Esophagus (tissue), 2 donors: ENCODE measurements at regions not wholly inside any gene's neighbourhood (a gene's known extent, or its start where the extent isn't known, plus 50 kb on each side); places are given as distances from the start of the nearest gene placed in this dataset.

Experiments
- H3K27ac ChIP-seq, 2 donors: one replicate each; pipeline ENCODE4 v1.5.1; 2013; ENCODE audit warnings: low read depth in 2 of 2, mild to moderate bottlenecking in 2 of 2, inconsistent platforms in 1 of 2, low read length in 1 of 2, moderate library complexity in 1 of 2
- H3K27me3 ChIP-seq, 2 donors: one replicate each; pipeline ENCODE4 v1.6.1; 2013; ENCODE audit warnings: low read length in 2 of 2, control low read depth in 1 of 2, mild to moderate bottlenecking in 1 of 2; ENCODE audit not compliant: insufficient read depth in 2 of 2, control insufficient read depth in 1 of 2
- H3K36me3 ChIP-seq, 2 donors: one replicate each; pipeline ENCODE4 v1.6.1; 2013; ENCODE audit warnings: low read length in 1 of 2; ENCODE audit not compliant: control insufficient read depth in 2 of 2, insufficient read depth in 2 of 2
- H3K4me1 ChIP-seq, 2 donors: one replicate each; pipeline ENCODE4 v1.6.1; 2013; ENCODE audit warnings: low read length in 1 of 2; ENCODE audit not compliant: control insufficient read depth in 2 of 2, insufficient read depth in 2 of 2
- H3K4me3 ChIP-seq, 2 donors: one replicate each; pipeline ENCODE4 v1.5.1; 2013; ENCODE audit warnings: low read length in 2 of 2, mild to moderate bottlenecking in 2 of 2, low read depth in 1 of 2, moderate library complexity in 1 of 2
- H3K9me3 ChIP-seq, 2 donors: one replicate each; pipeline ENCODE4 v1.6.1; 2013; ENCODE audit warnings: mild to moderate bottlenecking in 2 of 2, low read depth in 1 of 2, low read length in 1 of 2, moderate library complexity in 1 of 2; ENCODE audit not compliant: control insufficient read depth in 2 of 2, insufficient read depth in 1 of 2
- WGBS, 2 donors: extraction: QIAGEN DNeasy Blood & Tissue Kit; methylation state at CpG; one replicate each; pipeline ENCODE4 v1.1.7; 2013; 5-methylcytosine and 5-hydroxymethylcytosine counted together
- donor health status: healthy with polysubstance abuse.
- donor health status: Bipolar disorder and iron deficiency.

GRCh38 chr7:20062932-20063331 lies 154.3 kb downstream of the MACC1 start:
- H3K27me3 ChIP-seq = no peaks in the 10 kb centered on the region
- WGBS, 2 donors = 93 to 100% methylated on average over 1 of the region's 1 CpG
- H3K4me1 ChIP-seq = no peaks in the 10 kb centered on the region
- no peak overlapping the region for H3K27ac ChIP-seq
- H3K9me3 ChIP-seq = peaks cover 3% of the 10 kb centered on the region in 2 donors
- H3K36me3 ChIP-seq = no peaks in the 10 kb centered on the region
- H3K4me3 ChIP-seq = no peak overlapping the region

- Histone ChIP-seq H3K9me3 (no peaks in the 10 kb centered on the region), H3K4me3 (no peak overlapping the region), H3K27me3 (no peaks in the 10 kb centered on the region), H3K4me1 (no peaks in the 10 kb centered on the region), H3K27ac (no peak overlapping the region), H3K36me3 (no peaks in the 10 kb centered on the region)
- WGBS, 2 donors = 78 to 80% methylated on average over 7 of the region's 7 CpGs
Measured at GRCh38 chr7:20053334-20054104, 163.7 kb downstream of the MACC1 start.

- Histone ChIP-seq H3K36me3 (no peaks in the 10 kb centered on the region), H3K9me3 (no peaks in the 10 kb centered on the region), H3K27ac (no peak overlapping the region), H3K27me3 (no peaks in the 10 kb centered on the region), H3K4me1 (no peaks in the 10 kb centered on the region), H3K4me3 (no peak overlapping the region)
Measured at GRCh38 chr7:20050241-20050966, 166.8 kb downstream of the MACC1 start.

- Histone ChIP-seq H3K4me1 (no peaks in the 10 kb centered on the region), H3K4me3 (no peak overlapping the region), H3K27ac (no peak overlapping the region), H3K36me3 (no peaks in the 10 kb centered on the region), H3K27me3 (no peaks in the 10 kb centered on the region), H3K9me3 (no peaks in the 10 kb centered on the region)
- 87 to 93% methylated on average over 2 of the region's 2 CpGs for WGBS, 2 donors
Measured at GRCh38 chr7:20038676-20039075, 178.5 kb downstream of the MACC1 start.

GRCh38 chr7:20035279-20035875 lies 181.8 kb downstream of the MACC1 start:
- Histone ChIP-seq H3K9me3 (no peaks in the 10 kb centered on the region), H3K27ac (no peak overlapping the region), H3K36me3 (no peaks in the 10 kb centered on the region), H3K27me3 (no peaks in the 10 kb centered on the region), H3K4me3 (no peak overlapping the region), H3K4me1 (no peaks in the 10 kb centered on the region)
- WGBS, 2 donors = 78 to 92% methylated on average over 5 of the region's 5 CpGs

GRCh38 chr7:20033621-20034400 lies 183.4 kb downstream of the MACC1 start:
- Histone ChIP-seq H3K27me3 (no peaks in the 10 kb centered on the region), H3K36me3 (no peaks in the 10 kb centered on the region), H3K27ac (no peak overlapping the region), H3K4me3 (no peak overlapping the region), H3K9me3 (no peaks in the 10 kb centered on the region), H3K4me1 (no peaks in the 10 kb centered on the region)
- 74 to 79% methylated on average over 4 of the region's 4 CpGs for WGBS, 2 donors

- no peaks in the 10 kb centered on the region for H3K36me3 ChIP-seq
- H3K9me3 ChIP-seq = no peaks in the 10 kb centered on the region
- H3K27me3 ChIP-seq = no peaks in the 10 kb centered on the region
- H3K27ac ChIP-seq = no peak overlapping the region
- H3K4me3 ChIP-seq = no peak overlapping the region
- no peaks in the 10 kb centered on the region for H3K4me1 ChIP-seq
- 89 to 94% methylated on average over 1 of the region's 1 CpG for WGBS, 2 donors
Measured at GRCh38 chr7:20032741-20033140, 184.4 kb downstream of the MACC1 start.

GRCh38 chr7:20030915-20031362 lies 186.2 kb downstream of the MACC1 start:
- no peaks in the 10 kb centered on the region for H3K27me3 ChIP-seq
- H3K27ac ChIP-seq = no peak overlapping the region
- H3K4me1 ChIP-seq = no peaks in the 10 kb centered on the region
- H3K9me3 ChIP-seq = no peaks in the 10 kb centered on the region
- no peak overlapping the region for H3K4me3 ChIP-seq
- no peaks in the 10 kb centered on the region for H3K36me3 ChIP-seq

GRCh38 chr7:20030417-20030816 lies 186.8 kb downstream of the MACC1 start:
- H3K9me3 ChIP-seq = no peaks in the 10 kb centered on the region
- no peaks in the 10 kb centered on the region for H3K27me3 ChIP-seq
- H3K36me3 ChIP-seq = no peaks in the 10 kb centered on the region
- no peak overlapping the region for H3K4me3 ChIP-seq
- H3K4me1 ChIP-seq = no peaks in the 10 kb centered on the region
- no peak overlapping the region for H3K27ac ChIP-seq
- WGBS, 2 donors = 67 to 77% methylated on average over 2 of the region's 2 CpGs
